ENCODE measurements at regions not wholly inside any gene's neighbourhood (a gene's known extent, or its start where the extent isn't known, plus 50 kb on each side); places are given as distances from the start of the nearest gene placed in this dataset.

GRCh38 chr11:127070808-127071207 lies 70.2 kb upstream of the KIRREL3 start:
- TF ChIP-seq, protein P1, sequence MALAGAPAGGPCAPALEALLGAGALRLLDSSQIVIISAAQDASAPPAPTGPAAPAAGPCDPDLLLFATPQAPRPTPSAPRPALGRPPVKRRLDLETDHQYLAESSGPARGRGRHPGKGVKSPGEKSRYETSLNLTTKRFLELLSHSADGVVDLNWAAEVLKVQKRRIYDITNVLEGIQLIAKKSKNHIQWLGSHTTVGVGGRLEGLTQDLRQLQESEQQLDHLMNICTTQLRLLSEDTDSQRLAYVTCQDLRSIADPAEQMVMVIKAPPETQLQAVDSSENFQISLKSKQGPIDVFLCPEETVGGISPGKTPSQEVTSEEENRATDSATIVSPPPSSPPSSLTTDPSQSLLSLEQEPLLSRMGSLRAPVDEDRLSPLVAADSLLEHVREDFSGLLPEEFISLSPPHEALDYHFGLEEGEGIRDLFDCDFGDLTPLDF (CRISPR knock-in tag; IDR thresholded peaks at IDR 0.05) = no peak
- TF ChIP-seq MAX (CRISPR knock-in tag; IDR thresholded peaks at IDR 0.05) = no peak
- TF ChIP-seq ATF2 (CRISPR knock-in tag; IDR thresholded peaks at IDR 0.05; ENCODE audit: borderline replicate concordance, low read depth) = no peak
- TF ChIP-seq CTCF (IDR thresholded peaks at IDR 0.05) = no peak
- TF ChIP-seq, protein P2, sequence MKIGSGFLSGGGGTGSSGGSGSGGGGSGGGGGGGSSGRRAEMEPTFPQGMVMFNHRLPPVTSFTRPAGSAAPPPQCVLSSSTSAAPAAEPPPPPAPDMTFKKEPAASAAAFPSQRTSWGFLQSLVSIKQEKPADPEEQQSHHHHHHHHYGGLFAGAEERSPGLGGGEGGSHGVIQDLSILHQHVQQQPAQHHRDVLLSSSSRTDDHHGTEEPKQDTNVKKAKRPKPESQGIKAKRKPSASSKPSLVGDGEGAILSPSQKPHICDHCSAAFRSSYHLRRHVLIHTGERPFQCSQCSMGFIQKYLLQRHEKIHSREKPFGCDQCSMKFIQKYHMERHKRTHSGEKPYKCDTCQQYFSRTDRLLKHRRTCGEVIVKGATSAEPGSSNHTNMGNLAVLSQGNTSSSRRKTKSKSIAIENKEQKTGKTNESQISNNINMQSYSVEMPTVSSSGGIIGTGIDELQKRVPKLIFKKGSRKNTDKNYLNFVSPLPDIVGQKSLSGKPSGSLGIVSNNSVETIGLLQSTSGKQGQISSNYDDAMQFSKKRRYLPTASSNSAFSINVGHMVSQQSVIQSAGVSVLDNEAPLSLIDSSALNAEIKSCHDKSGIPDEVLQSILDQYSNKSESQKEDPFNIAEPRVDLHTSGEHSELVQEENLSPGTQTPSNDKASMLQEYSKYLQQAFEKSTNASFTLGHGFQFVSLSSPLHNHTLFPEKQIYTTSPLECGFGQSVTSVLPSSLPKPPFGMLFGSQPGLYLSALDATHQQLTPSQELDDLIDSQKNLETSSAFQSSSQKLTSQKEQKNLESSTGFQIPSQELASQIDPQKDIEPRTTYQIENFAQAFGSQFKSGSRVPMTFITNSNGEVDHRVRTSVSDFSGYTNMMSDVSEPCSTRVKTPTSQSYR (CRISPR knock-in tag; IDR thresholded peaks at IDR 0.05) = no peak
- TF ChIP-seq TEAD4 (CRISPR knock-in tag; IDR thresholded peaks at IDR 0.05) = no peak

Data from WTC11 (cell line).